ENCODE measurements at regions not wholly inside any gene's neighbourhood (a gene's known extent, or its start where the extent isn't known, plus 50 kb on each side); places are given as distances from the start of the nearest gene placed in this dataset.

GRCh38 chr11:23494981-23495380 is 634.7 kb upstream of the CCDC179 start:
- TF ChIP-seq CTCF (IDR thresholded peaks at IDR 0.05; ENCODE audit: low read depth, low read length, poor library complexity, severe bottlenecking) (no peak), EZH2phosphoT487 (IDR thresholded peaks at IDR 0.05; ENCODE audit: borderline replicate concordance, low read length) (no peak)

Data from DOHH2 (cell line).